Cardiac muscle cell (in vitro differentiated cells and primary cell): ENCODE measurements at regions not wholly inside any gene's neighbourhood (a gene's known extent, or its start where the extent isn't known, plus 50 kb on each side); places are given as distances from the start of the nearest gene placed in this dataset.
A peak's percentile ranks its signal among the peaks of the same experiment; 100 is the strongest.
"Not testable (repeated sequence)": the region's sequence is repeated elsewhere in the genome, so short reads cannot be mapped to it uniquely, and the experiment has no call there.

ENCODE experiments used
- DNase-seq, 2 donors: peaks; one replicate each; pipeline versions ENCODE4 v3.0.0 to v3.0.0-alpha.2; 2010 to 2017; ENCODE audit warnings: low read depth in 1 of 2, low spot score in 1 of 2
- H3K27ac ChIP-seq: fragments of 200-600 bp; sonication (generic); 2 replicates; pipeline ENCODE4 v1.5.1; 2016
- H3K27me3 ChIP-seq: fragments of 200-600 bp; sonication (generic); 2 replicates; pipeline ENCODE4 v1.6.0; 2016; ENCODE audit warnings: control low read depth
- H3K36me3 ChIP-seq: fragments of 200-600 bp; sonication (generic); 2 replicates; pipeline ENCODE4 v1.5.1; 2016; ENCODE audit warnings: control low read depth
- H3K4me1 ChIP-seq: fragments of 200-600 bp; sonication (generic); 2 replicates; pipeline ENCODE4 v1.8.1; 2017; ENCODE audit warnings: low read depth, mild to moderate bottlenecking, mixed run types
- H3K4me3 ChIP-seq: fragments of 200-600 bp; sonication (generic); 2 replicates; pipeline ENCODE4 v1.5.1; 2016; ENCODE audit warnings: mild to moderate bottlenecking
- H3K9me3 ChIP-seq: fragments of 200-600 bp; sonication (generic); 2 replicates; pipeline ENCODE4 v1.5.1; 2017; ENCODE audit warnings: low read depth, mild to moderate bottlenecking, control low read depth
- TF ChIP-seq, protein P1 (sequence below): IDR thresholded peaks from 2 replicates; pipeline ENCODE4 v1.5.1; 2012; ENCODE audit warnings: low read depth, mild to moderate bottlenecking, low read length

- TF ChIP-seq, protein P1, sequence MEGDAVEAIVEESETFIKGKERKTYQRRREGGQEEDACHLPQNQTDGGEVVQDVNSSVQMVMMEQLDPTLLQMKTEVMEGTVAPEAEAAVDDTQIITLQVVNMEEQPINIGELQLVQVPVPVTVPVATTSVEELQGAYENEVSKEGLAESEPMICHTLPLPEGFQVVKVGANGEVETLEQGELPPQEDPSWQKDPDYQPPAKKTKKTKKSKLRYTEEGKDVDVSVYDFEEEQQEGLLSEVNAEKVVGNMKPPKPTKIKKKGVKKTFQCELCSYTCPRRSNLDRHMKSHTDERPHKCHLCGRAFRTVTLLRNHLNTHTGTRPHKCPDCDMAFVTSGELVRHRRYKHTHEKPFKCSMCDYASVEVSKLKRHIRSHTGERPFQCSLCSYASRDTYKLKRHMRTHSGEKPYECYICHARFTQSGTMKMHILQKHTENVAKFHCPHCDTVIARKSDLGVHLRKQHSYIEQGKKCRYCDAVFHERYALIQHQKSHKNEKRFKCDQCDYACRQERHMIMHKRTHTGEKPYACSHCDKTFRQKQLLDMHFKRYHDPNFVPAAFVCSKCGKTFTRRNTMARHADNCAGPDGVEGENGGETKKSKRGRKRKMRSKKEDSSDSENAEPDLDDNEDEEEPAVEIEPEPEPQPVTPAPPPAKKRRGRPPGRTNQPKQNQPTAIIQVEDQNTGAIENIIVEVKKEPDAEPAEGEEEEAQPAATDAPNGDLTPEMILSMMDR, result no peak
- DNase-seq, result no peak
- H3K27ac ChIP-seq, result no peak overlapping the region
- no peaks in the 10 kb centered on the region for H3K9me3 ChIP-seq
- H3K4me3 ChIP-seq, result no peak overlapping the region
- H3K36me3 ChIP-seq, result no peaks in the 10 kb centered on the region
- no peaks in the 10 kb centered on the region for H3K4me1 ChIP-seq
- no peaks in the 10 kb centered on the region for H3K27me3 ChIP-seq
Observed at GRCh38 chr1:189131576-189131975, 1346.1 kb downstream of the BRINP3 start.

- H3K9me3 ChIP-seq, H3K36me3 ChIP-seq, DNase-seq, H3K4me3 ChIP-seq, H3K27me3 ChIP-seq, H3K27ac ChIP-seq, H3K4me1 ChIP-seq: not testable (repeated sequence)
Observed at GRCh38 chr1:189139748-189140147, 1337.9 kb downstream of the BRINP3 start.

- Histone ChIP-seq H3K9me3 (no peaks in the 10 kb centered on the region), H3K27me3 (no peaks in the 10 kb centered on the region), H3K36me3 (no peaks in the 10 kb centered on the region), H3K4me1 (no peaks in the 10 kb centered on the region), H3K4me3 (no peak overlapping the region), H3K27ac (no peak overlapping the region)
- DNase-seq, result no peak
- TF ChIP-seq, protein P1, result no peak
Observed at GRCh38 chr1:189141056-189141455, 1336.6 kb downstream of the BRINP3 start.

DNA sequence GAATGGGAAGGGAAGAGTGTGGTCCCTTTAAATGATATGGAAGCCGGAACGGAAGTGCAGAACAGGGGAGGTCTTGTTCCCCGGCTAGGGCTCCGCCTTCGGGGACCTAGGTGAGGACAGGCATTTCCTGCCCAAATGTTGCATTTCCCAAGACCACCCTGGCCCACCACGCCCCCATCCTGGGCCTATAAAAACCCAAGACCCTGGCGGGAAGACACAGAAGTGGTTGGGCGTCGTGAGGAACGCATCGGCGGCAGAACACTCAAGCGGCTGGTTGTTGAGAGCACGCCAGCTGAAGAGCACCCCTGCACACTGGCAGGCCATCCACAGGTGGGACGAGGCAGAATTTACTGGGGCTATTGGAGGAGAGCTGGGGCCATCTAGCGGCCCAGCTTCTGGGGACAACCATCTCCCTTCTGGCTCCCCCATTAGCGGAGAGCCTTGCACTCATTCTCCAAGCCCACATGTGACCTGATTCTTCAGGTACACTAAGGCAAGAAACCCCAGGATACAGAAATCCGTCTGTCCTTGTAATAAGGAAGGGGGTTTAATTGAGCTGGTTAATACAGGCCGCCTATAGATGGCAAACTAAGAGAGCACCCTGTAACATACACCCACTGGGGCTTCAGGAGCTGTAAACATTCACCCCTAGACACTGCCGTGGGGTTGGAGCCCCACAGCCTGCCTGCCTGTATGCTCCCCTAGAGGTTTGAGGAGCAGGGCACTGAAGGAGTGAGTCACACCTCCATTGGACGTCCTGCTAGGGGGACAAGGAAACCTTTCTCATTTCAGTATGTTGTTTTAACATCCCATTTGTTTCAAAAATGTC is 1327.9 kb downstream of the BRINP3 start:
- Histone ChIP-seq H3K9me3 (no peaks in the 10 kb centered on the region), H3K4me3 (no peak overlapping the region), H3K36me3 (no peaks in the 10 kb centered on the region), H3K4me1 (no peaks in the 10 kb centered on the region), H3K27ac (no peak overlapping the region), H3K27me3 (no peaks in the 10 kb centered on the region)
- TF ChIP-seq, protein P1, result no peak
- peak in 1 of 2 donors; percentile 3 for DNase-seq

DNA sequence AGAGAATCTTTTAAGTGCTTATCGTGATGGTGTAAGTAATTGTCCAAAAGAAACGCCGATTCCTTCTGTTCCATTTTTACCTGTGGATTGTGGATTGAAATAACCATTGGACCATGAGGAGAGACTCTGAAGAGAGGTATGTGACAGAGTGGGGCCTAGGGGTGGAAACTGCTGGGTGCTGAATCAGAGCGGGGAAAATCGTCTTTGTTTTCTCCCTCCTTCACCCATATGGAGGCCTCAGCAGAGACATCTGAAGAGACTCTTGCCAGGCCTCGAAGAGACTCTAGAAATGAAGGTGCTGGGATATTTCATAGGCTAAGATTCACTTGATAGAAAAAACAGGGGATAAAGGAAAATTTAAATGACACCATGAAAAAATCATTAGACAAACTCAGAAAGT is 1327.0 kb downstream of the BRINP3 start:
- H3K4me1 ChIP-seq, result no peaks in the 10 kb centered on the region
- H3K27me3 ChIP-seq, result no peaks in the 10 kb centered on the region
- no peak overlapping the region for H3K4me3 ChIP-seq
- no peaks in the 10 kb centered on the region for H3K36me3 ChIP-seq
- H3K9me3 ChIP-seq, result no peaks in the 10 kb centered on the region
- TF ChIP-seq, protein P1, result no peak
- no peak overlapping the region for H3K27ac ChIP-seq
- no peak for DNase-seq

- TF ChIP-seq, protein P1, result no peak
- H3K4me1 ChIP-seq, result no peaks in the 10 kb centered on the region
- H3K9me3 ChIP-seq, result no peaks in the 10 kb centered on the region
- no peaks in the 10 kb centered on the region for H3K27me3 ChIP-seq
- no peak overlapping the region for H3K4me3 ChIP-seq
- no peak overlapping the region for H3K27ac ChIP-seq
- H3K36me3 ChIP-seq, result no peaks in the 10 kb centered on the region
- no peak for DNase-seq
Observed at GRCh38 chr1:189151361-189151760, 1326.3 kb downstream of the BRINP3 start.
